ENCODE measurements at regions not wholly inside any gene's neighbourhood (a gene's known extent, or its start where the extent isn't known, plus 50 kb on each side); places are given as distances from the start of the nearest gene placed in this dataset.

DNA sequence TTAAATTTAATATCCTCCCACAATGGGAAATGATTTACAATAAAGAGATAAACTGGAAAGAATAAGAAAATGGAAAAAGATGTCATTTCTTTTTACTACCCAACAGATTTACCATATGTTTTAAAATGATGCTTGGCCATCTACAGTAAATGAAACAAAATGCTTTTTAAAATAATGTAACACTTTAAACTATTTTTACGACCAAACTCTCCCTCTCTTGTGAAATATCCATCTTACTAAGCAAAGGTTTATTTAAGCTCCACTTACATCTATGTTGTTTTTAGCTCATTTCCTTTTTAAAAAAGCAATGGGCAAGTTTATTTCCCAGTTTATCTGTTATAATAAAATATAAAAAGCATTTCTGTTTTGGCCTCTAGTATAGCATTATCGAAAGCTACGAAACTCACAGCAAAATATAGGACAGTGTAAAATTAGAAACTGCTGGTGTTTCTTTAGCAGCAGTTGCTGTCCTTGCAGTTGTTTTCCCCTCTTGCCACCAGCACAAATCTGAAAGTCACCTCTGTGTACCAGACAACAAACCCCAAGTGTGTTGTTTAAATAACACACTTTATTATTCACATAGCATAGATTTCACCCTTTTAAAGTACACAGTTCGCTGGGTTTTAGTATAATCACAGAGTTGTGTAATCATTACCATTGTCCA is 195.1 kb downstream of the CDRT15L2 start:
- RAD21 ChIA-PET (ENCODE audit: unreplicated experiment), result no interaction called here
- in situ Hi-C loops (cut with MboI), result no loop called here
- no TSS peak for BruUV-seq (replicated peaks)
- Histone ChIP-seq H4K20me1 (ENCODE audit: control insufficient read depth, insufficient read depth) (no peaks in the 10 kb centered on the region), H3K4me2 (ENCODE audit: control insufficient read depth, insufficient read depth) (no peak overlapping the region), H3K9ac (ENCODE audit: control insufficient read depth, insufficient read depth, low read length) (no peak overlapping the region), H3K4me3 (no peak overlapping the region), H3K4me1 (ENCODE audit: control insufficient read depth, insufficient read depth, low read length) (no peaks in the 10 kb centered on the region), H3K27ac (ENCODE audit: control insufficient read depth, insufficient read depth) (no peak overlapping the region), H2AFZ (ENCODE audit: control insufficient read depth, low read depth, low read length) (no peak overlapping the region), H3K9me3 (replicated peaks; ENCODE audit: control insufficient read depth, insufficient read depth, low read length) (no peaks in the 10 kb centered on the region), H3K36me3 (ENCODE audit: control insufficient read depth in 2 of 2, insufficient read depth in 2 of 2, low read length in 1 of 2) (no peaks in the 10 kb centered on the region), H3K79me2 (ENCODE audit: control insufficient read depth, insufficient read depth, low read length) (no peaks in the 10 kb centered on the region), H3K27me3 (replicated peaks in 1 of 2; ENCODE audit: control insufficient read depth in 2 of 2, insufficient read depth in 2 of 2, low read length in 1 of 2) (no peaks in the 10 kb centered on the region)
- POLR2A ChIA-PET, result no interaction called here
- no peak for ATAC-seq
- no peak for FAIRE-seq
- SMC1A ChIA-PET (ENCODE audit: uncharacterized antibody, unreplicated experiment), result no interaction called here
- CTCF ChIA-PET, result no interaction called here
- no peak for DNase-seq (ENCODE audit: low read depth, low spot score)
- intact Hi-C loops (cut with micrococcal nuclease; ENCODE audit: unreplicated experiment), result no loop called here
- WGBS (ENCODE audit: insufficient coverage, insufficient replicate concordance, low lambda C conversion rate, missing lambda C conversion rate), result 43% methylated on average over 4 of the region's 4 CpGs
- TF ChIP-seq, protein P1, sequence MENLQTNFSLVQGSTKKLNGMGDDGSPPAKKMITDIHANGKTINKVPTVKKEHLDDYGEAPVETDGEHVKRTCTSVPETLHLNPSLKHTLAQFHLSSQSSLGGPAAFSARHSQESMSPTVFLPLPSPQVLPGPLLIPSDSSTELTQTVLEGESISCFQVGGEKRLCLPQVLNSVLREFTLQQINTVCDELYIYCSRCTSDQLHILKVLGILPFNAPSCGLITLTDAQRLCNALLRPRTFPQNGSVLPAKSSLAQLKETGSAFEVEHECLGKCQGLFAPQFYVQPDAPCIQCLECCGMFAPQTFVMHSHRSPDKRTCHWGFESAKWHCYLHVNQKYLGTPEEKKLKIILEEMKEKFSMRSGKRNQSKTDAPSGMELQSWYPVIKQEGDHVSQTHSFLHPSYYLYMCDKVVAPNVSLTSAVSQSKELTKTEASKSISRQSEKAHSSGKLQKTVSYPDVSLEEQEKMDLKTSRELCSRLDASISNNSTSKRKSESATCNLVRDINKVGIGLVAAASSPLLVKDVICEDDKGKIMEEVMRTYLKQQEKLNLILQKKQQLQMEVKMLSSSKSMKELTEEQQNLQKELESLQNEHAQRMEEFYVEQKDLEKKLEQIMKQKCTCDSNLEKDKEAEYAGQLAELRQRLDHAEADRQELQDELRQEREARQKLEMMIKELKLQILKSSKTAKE (IDR thresholded peaks at IDR 0.05; ENCODE audit: low read depth, poor library complexity, severe bottlenecking), result no peak
- no peak for TF ChIP-seq ESRRA (IDR thresholded peaks at IDR 0.05; ENCODE audit: low read length)
- TF ChIP-seq E2F8 (IDR thresholded peaks at IDR 0.05; ENCODE audit: low read depth, partially characterized antibody), result no peak
- TF ChIP-seq RB1 (IDR thresholded peaks at IDR 0.05; ENCODE audit: borderline replicate concordance), result no peak
- TF ChIP-seq BCL11A (IDR thresholded peaks at IDR 0.05; ENCODE audit: low read depth, low read length), result no peak
- no peak for TF ChIP-seq SREBF2 (IDR thresholded peaks at IDR 0.05; ENCODE audit: low read length)
- TF ChIP-seq NR2C1 (IDR thresholded peaks at IDR 0.05), result no peak
- no peak for TF ChIP-seq CREB1 (IDR thresholded peaks at IDR 0.05; ENCODE audit: low read depth)
- TF ChIP-seq NFYA (IDR thresholded peaks at IDR 0.05; ENCODE audit: borderline replicate concordance, low read depth, low read length), result no peak
- TF ChIP-seq SMC3 (IDR thresholded peaks at IDR 0.05; ENCODE audit: borderline replicate concordance, low read length), result no peak
- no peak for TF ChIP-seq SIX5 (IDR thresholded peaks at IDR 0.05; ENCODE audit: low read depth, low read length, severe bottlenecking)
- TF ChIP-seq CBX5 (IDR thresholded peaks at IDR 0.05; ENCODE audit: low read depth), result no peak
- TF ChIP-seq WRNIP1 (IDR thresholded peaks at IDR 0.05; ENCODE audit: borderline replicate concordance, low read depth, low read length), result no peak
- TF ChIP-seq SMAD5 (IDR thresholded peaks at IDR 0.05; ENCODE audit: low read depth), result no peak
- TF ChIP-seq NFXL1 (IDR thresholded peaks at IDR 0.05; ENCODE audit: borderline replicate concordance), result no peak
- TF ChIP-seq RCOR1 (conservative IDR thresholded peaks at IDR 0.05; ENCODE audit: low read depth, low read length), result no peak
- no peak for TF ChIP-seq STAT1 (conservative IDR thresholded peaks at IDR 0.05)
- TF ChIP-seq FOXK2 (IDR thresholded peaks at IDR 0.05), result no peak
- TF ChIP-seq MXI1 (IDR thresholded peaks at IDR 0.05; ENCODE audit: low read depth, low read length), result no peak
- no peak for TF ChIP-seq SMARCA5 (IDR thresholded peaks at IDR 0.05)

Measured in GM12878 (cell line).